GM19328 (cell line): ENCODE measurements at regions not wholly inside any gene's neighbourhood (a gene's known extent, or its start where the extent isn't known, plus 50 kb on each side); places are given as distances from the start of the nearest gene placed in this dataset.
"Not testable (repeated sequence)": the region's sequence is repeated elsewhere in the genome, so short reads cannot be mapped to it uniquely, and the experiment has no call there.

Experiments
- ATAC-seq: cut with Tn5 transposase; IDR thresholded peaks from one replicate; pipeline ENCODE4 v1.9.1; 2021; ENCODE audit warnings: mild to moderate bottlenecking, moderate library complexity; ENCODE audit not compliant: unreplicated experiment

- ATAC-seq, result no peak
Measured at GRCh38 chr9:80797831-80798688, 891.3 kb downstream of the TLE1 start.

DNA sequence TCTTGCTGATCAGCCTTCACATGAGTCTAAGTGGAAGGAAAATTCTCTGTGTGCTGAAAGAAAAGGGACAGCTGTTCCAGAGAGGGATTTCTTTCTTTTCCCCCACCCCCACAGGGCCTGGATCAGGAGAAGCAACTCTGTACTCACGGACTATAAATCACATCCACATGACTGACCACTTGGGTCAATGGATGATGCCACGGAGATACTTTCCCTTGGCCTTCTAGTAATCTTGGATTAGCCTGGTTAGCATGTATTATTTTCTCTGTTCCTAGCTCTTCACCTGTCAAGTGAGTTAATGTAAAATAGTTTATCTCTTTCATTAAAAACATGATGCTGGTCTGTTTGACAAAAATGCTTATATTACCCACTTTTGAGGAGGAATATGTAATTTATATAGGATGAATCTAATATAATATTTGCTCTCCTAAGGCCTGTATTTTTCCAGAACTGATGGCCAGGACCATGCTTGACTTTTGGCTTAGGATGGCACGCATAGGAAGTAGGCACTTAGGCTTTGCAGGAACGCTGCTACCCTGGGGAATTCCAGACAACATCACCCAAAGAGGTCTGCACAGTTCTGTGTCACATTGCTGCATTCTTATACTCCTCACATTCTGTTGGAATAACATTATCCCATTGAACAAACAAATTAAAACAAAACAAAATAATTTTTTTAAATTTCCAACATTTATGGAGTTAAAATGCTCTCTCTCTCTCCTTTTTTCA is 892.1 kb downstream of the TLE1 start:
- no peak for ATAC-seq

- ATAC-seq, result no peak
Measured at GRCh38 chr9:80796632-80797031, 892.7 kb downstream of the TLE1 start.

GRCh38 chr9:80794197-80794596 is 895.1 kb downstream of the TLE1 start:
- ATAC-seq, result no peak

DNA sequence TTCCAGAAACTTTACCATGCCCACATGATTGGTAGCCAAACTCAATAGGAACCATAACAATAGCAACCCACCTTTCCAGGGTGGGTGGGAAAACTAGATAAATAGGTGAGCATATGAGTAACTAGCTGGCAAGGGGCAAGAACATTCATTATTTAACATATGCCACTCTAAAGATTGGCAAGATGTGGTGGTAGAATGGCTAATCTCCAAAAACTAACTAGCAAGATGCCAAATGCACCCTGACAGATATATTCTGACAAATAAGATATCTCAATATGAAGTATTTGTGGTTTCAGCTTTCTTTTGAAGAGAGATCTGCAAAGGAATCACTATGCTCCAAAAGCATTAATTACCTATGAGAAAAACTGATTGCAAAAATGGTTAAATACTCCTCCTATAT is 895.6 kb downstream of the TLE1 start:
- ATAC-seq, result no peak

GRCh38 chr9:80792726-80793125 is 896.6 kb downstream of the TLE1 start:
- ATAC-seq, result no peak

GRCh38 chr9:80791836-80792235 is 897.5 kb downstream of the TLE1 start:
- ATAC-seq, result no peak

DNA sequence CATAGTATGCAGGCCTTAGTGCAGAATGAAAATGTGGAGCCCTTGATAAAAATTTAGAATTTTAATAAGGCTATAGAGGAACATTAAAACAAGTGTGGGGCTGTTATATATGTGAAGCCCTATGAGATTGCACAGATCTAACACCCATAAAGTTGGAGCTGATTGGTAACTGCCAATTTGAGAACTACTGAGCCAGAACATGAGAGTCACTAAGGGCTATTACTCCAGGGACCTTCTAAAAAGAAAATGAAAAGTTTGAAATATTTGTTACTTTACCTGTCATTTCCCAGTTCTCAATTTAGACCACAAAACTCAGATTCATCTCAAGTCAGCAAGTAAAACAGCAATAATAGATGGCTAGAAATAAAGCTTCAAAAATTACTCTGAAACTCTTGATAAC is 898.6 kb downstream of the TLE1 start:
- no peak for ATAC-seq

DNA sequence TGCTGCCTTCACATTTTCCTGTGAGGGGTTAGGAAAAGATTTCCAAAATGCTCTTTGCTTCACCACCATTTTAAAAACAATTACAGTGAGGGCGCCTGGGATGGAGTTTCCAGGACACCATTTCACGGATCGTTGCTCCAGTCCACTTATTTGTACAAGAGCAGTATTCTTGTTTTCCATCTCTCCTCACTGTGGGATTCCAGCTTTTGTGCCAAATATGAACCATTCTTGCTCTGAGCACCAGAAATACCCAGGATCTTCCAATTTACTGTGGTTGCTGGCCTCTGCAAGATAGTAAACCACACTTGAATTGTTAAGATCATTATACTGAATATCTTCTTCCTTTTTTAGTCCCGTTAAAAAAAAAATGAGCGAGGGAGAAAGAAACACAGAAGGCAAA is 899.5 kb downstream of the TLE1 start:
- no peak for ATAC-seq

DNA sequence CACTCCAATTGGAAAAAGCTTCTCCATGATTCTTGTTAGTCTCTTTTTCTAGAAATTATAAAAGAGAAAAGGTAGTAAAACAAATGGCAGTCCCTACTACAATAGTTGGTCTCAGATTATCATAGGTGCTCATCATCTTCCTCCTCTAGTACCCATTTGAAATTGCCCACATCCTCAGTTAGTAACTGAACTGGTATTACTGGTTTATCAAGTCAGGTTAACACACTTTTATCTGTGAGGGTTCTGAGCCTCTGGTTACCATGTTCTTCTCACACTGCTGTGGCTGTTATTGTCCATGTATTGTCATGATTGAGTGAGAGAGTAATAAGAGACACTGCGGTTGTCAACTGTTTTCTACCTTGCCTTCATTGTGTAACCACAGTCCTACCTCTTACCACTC is 901.7 kb downstream of the TLE1 start:
- ATAC-seq, result no peak

GRCh38 chr9:80784647-80785046 is 904.7 kb downstream of the TLE1 start:
- no peak for ATAC-seq

DNA sequence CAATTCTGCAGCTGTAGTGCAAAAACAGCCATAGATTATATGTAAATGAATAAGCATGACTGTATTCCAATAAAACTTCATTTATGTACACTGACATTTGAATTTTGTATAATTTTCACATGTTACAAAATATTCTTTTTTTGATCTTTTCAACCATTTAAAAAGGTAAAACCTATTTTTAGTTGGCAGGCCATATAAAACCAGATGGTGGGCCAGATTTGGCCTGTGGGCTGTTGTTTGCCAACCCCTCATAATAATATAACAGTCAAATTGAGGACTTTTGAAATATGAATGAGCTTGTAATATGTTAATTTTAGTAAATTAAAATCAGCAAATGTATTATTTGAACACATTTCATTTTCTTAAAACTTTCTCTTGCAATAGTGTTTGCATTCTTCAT is 913.4 kb downstream of the TLE1 start:
- no peak for ATAC-seq

DNA sequence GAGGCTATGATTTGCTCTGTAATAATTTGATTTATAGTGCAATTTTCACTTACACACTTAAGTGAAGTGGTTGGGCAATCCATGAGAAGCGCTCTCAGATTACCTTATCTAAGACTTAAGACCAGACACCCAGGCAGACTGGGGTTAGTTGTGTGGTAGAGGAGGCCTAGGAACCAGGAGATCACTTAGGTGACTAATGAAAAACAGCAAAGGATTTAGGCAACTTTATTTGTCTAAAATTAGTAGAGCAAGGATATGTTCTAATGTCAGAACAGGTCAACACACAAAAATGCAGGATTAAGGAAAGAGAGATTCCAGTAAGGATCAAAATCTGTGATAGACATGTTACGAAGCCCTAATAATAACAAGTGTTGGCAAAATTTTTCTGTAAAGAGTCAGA is 913.8 kb downstream of the TLE1 start:
- no peak for ATAC-seq

- no peak for ATAC-seq
Measured at GRCh38 chr9:80771555-80772347, 917.6 kb downstream of the TLE1 start.

DNA sequence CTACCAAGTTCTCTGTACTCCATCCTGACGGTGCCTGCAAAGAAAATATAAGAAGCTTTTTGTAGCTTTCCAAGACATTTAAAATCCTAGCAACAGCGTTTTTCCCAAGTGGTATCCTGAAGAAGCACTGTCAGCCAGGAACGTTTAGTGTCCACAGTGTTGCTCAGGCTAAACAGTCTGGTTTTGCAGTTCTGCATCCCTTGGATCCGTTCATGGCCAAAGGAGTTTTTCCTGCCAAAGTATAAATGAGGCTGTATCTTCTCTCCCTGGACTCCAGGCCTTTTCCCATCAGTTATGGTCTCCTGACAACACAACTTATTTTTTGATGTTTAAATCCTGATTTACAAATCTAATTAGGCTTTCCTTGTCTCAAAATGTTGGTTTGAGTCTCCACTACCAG is 925.8 kb downstream of the TLE1 start:
- no peak for ATAC-seq

DNA sequence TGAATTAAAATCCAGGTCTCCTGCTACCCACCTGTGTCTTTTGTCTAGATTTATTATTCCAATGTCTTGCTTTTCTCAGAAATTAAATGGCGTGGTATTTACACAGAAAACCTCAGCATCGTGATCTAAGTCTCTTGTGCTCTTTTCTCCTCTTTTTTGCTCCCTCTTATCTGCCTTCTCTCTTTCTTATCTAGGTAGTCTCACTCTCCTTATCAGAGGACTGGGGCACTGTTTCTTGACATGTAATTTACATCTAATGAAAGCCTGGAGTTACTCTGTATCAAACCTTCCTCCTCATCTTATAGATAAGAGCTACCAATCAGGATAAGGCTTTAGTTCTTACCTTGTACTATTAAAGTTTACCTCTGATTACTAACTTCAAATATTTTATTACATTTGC is 933.8 kb downstream of the TLE1 start:
- ATAC-seq, result no peak

DNA sequence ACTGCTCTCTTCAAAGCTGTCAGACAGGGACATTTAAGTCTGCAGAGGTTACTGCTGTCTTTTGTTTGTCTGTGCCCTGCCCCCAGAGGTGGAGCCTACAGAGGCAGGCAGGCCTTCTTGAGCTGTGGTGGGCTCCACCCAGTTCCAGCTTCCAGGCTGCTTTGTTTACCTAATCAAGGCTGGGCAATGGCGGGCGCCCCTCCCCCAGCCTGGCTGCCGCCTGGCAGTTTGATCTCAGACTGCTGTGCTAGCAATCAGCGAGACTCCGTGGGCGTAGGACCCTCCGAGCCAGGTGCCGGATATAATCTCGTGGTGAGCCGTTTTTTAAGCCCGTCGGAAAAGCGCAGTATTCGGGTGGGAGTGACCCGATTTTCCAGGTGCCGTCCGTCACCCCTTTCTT is 942.3 kb downstream of the TLE1 start:
- not testable (repeated sequence) for ATAC-seq

- ATAC-seq, result no peak
Measured at GRCh38 chr9:80732506-80732905, 956.8 kb downstream of the TLE1 start.

DNA sequence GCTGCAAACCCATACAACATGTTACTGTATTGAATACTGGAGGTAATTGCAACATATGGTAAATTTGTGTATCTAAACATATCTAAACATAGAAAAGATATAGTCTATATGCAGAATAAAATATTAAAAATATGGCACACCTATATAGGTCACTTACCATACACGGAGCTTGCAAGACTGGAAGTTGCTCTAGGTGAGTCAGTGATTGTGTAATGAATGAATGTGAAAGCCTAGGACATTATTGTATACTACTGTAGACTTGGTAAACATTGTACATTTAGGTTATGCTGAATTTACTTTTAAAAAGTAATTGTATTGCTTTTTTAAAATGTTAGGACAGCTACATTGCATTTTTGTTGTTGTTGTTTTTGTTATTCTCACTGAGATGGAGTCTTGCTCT is 968.8 kb downstream of the TLE1 start:
- no peak for ATAC-seq

DNA sequence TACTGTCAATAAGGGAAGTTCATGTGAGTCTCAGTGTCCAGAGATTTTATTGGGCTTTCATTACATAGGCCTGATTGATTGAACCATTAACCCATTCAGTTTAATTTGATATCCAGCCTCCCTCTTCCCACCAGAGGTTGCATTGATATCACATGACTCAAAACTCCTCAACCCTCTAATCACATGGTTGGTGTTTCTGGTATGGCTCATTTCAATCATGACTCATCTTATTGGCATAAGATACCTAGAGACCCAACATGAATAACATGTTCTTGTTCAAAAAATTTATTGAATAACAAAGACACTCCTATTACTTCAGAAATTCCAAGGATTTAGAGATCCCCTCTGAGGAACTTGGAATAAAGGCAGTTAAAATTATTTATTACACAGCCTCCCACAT is 982.2 kb downstream of the TLE1 start:
- ATAC-seq, result no peak

DNA sequence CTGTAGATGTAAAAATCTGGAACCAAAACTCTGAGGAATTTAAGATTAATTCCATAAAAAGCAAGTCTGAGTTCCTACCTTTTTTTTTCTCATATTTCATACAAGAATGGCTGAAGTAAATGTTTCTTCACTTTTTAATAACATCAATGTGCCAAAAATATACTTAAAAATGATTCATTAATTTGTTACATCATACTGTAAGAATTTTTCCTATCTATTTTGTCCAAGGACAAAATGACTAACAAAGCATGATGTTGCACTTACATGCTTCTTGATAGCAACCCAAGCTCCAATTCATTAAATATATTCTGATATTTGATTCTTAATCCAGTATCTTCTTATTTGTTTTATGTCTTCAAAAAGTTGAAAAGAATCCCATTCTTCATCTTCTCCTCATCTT is 988.3 kb downstream of the TLE1 start:
- no peak for ATAC-seq
